HG03045 (cell line): ENCODE measurements at regions not wholly inside any gene's neighbourhood (a gene's known extent, or its start where the extent isn't known, plus 50 kb on each side); places are given as distances from the start of the nearest gene placed in this dataset.
"Not testable (repeated sequence)": the region's sequence is repeated elsewhere in the genome, so short reads cannot be mapped to it uniquely, and the experiment has no call there.

Experiments
- ATAC-seq: cut with Tn5 transposase; IDR thresholded peaks from one replicate; pipeline ENCODE4 v1.9.1; 2021; ENCODE audit warnings: mild to moderate bottlenecking, moderate library complexity; ENCODE audit not compliant: unreplicated experiment

DNA sequence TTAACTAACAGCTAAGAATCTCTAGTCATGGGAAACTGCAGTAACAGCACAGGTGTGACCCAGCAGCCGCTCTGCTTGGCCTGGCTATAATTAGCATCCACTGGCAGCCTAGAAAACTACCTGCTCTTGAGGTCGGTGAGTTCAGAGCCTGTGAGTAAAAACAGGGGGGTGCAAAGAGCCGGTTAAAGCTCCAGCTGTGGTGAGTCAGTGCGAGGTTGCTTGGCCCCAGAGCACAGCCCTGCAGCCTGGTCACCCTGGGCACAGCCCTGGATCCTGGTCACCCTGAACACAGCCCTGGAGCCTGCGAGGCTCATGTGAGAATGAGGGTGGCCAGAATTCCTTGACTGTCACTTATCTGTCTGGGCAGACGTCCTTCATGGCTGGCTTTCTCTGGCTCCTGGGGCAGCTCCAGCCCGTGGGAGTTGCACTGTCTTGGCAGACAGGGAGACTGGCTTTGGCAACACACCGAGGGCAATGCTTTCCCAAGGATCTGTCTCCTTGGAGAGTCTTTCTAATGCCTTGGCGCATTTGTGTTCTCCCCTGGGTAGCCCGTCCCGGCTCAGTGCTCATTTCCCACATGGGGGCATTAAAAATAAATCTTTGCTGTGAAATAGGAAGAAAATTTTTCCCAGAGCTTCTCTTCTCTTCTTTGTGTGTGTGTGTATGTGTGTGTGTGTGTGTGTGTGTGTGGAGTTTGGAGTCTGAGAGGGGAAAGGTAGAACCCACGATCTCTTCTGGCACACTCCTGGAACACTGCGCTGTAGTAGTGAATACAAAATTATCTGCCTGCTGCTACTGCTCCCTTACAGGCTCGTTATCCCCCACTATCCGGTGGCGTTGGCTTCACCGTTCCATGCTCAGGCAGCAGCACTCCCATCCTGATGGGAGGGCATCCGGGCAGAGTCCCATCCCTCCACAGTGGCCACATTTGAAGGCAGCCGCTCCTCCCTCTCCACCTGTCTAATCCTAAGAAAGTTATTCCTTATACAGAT is 250.2 kb upstream of the MEX3C start:
- ATAC-seq, result no peak

DNA sequence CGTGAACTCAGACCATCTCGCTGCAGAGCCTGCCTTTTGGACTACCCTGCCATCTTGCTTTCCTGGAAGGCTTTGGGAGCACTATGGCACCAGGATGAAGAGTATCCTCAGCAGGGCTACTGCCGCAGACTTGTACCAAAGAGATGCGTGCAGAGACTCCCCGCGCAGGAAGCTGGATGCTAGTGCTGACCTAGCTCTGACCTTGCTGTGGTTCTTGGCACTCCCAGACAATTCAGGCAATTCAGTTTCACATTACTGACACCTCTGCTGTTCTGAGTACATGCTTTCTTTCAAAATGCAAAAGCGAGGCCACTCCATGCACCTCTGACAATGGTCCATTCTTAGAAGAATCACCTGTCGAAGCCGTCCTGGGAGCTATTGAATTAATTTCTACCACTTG is 251.5 kb upstream of the MEX3C start:
- ATAC-seq, result no peak

DNA sequence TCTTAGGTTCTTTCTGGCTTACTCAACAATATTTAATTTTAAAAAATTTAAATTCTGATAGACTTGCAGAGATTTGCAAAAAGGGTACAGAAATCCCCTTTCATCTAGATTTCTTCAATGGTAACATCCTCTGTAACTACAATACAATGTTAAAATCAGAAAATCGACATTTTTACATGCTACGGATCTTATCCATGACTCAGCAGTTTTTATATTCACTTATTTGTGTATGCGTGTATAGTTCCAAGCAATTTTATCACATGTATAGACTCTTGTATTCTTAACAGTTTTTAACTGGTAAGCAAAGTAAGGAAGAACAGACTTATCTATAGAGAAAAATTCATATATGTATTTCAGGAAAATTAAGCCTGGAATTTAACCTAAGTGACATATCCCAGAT is 256.1 kb upstream of the MEX3C start:
- no peak for ATAC-seq

DNA sequence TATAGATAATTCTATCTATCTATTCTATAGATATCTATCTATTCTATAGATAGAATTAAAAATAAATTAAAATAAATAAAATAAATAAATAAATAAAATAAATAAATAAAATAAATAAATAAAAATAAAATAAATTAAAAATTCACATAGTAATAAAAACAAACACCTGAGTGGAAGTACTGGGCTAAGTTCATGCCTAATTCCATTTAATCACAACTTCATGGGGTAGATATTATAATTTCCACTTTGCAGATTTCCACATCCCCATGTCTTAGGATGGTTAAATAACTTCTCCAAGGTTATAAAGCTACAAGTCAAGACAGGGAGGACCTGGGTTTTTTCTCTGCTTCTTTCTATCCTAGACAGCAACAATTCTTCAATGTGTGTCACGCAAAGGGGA is 261.4 kb upstream of the MEX3C start:
- ATAC-seq, result no peak

DNA sequence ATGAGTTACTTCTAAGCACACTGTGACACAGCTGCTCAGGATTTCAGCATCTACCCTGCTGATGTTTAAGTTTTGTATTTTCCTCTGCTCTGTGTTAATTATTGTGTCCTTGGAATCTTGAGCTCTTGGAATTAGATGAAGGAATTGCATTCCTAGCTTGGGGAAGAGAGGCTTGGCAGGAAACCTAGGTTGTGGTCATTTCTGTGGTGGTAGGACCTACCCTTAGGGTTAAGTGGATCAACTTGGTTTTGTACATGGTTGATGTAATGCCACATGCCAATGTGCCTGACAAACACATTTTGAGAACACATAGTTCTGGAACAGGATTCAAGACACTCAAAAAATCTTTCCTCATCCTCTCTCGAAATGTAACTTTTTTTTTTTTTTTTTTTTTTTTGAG is 264.5 kb upstream of the MEX3C start:
- no peak for ATAC-seq

DNA sequence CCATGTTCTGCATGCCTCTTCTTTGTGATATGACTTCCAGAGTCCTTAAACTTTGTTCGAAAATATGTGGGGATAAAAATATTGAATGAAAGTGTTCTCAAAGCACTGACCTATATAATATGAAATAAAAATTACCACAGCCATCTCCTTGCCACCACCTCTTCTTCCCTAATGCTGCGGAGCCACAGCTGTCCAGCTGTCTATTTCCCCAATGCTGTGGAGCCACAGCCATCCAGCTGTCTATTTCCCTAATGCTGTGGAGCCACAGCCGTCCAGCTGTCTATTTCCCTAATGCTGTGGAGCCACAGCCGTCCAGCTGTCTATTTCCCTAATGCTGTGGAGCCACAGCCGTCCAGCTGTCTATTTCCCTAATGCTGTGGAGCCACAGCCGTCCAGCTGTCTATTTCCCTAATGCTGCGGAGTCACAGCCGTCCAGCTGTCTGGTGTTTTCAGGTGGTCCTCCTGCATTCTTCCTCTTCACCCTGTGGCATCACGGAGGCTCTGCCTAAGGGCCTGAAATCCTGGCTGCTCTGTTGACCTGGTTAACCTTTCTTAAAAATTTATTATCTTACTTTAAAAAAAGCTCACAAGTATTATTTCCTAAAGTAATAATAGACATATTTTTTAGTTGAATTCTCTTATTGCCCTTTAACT is 266.1 kb upstream of the MEX3C start:
- ATAC-seq, result no peak

DNA sequence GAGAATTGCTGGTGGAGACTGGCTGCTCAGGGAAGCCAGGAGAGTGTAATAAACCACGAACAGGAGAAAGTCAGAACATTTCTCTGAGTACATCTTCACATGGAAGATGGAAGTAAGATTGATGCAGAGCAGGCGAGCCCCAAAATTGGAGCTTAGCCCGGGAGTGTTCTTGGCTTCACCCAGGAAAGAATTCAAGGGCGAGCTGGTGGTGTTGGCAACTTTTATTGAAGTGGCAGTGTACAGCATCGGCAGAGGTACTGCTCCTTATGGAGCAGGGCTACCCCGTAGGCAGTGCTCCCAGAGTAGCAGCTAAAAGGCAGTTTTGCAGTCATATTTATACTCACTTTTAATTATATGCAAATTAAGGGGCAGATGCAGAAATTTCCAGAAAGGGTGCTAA is 281.4 kb upstream of the MEX3C start:
- ATAC-seq, result no peak

DNA sequence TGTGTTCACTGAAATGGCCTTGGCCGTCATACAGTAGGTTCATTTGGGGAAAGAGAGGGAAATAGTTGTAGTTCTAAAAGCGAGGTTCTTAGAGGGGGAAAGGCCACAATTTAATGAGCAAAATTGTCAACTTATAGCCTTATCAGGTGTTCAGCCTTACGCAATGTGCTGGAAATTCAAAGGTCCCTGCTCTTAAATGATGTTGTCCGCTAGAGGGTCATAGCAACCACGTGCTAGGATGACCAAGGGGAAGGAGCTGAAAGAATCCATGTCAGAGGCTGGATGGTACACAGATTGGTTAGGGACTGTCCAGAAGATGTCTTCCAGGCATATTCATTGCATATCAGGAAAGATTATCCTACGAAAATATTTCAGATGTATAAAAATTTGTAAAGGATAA is 282.3 kb upstream of the MEX3C start:
- no peak for ATAC-seq

DNA sequence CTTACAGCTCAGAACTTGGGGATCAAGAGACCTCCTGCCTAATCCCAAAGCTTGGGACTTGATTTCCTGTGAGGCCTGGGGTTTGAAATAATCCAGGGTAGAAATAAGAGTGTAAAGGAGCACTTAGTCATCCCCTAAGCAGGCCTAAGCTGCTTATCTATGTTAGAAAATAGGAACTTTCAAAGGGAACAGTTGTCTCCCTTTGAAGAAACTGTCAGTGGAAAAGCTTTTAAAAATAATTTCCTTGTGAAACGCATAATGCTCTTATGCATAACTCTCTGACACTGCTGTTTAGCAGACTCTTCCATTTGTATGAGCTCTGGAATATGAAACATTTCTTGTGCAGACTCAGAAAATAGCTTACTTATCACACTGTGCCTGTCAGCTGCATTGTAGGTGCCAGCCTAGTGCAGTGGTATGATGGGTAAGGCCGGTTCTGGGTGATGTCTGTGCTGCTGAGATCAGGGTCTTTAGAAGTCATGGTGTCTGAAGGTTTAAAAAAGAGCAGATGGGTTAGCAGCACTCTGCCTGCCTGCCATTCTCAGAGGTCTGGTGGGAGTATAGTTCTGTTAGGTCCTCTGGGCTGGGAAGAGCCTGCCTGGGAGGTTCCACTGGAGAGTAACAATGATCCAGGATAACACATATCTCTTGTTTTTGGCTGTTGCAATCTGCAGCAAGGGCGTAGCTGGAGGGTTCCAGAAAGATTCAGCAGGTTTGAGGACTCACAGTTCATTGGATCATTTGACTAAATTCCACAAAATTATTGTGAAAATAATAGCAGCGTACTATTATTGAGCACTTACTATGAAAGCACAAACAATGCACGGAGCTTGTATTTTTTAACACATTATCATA is 283.2 kb upstream of the MEX3C start:
- no peak for ATAC-seq

DNA sequence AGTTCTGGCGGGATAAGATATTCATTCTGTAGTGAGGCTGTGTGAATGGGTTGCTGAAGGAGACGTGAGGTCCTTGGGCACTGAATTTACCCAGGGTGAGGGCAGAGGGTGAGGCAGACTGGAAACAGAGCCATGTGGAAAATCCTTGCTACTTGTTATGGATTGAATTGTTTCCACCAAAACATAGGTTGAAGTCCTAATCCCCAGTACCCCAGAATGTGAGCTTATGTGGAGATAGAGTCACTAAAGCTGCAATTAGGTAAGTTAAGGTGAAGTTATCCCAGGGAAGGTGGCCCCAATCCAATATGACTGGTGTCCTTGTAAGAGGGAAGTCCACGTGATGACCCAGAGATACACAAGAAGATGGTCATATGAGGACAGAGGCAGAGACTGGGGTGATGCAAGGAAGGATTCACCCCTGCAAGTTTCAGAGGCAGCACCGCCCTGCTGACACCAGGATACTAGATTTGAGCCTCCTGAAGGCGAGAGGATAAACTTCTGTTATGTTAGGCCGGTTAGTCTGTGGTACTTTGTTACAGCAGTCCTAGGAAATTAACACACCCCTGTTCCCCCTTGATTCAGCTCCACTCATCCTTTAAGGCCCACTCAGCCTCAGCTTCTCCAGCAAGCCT is 289.4 kb upstream of the MEX3C start:
- no peak for ATAC-seq

DNA sequence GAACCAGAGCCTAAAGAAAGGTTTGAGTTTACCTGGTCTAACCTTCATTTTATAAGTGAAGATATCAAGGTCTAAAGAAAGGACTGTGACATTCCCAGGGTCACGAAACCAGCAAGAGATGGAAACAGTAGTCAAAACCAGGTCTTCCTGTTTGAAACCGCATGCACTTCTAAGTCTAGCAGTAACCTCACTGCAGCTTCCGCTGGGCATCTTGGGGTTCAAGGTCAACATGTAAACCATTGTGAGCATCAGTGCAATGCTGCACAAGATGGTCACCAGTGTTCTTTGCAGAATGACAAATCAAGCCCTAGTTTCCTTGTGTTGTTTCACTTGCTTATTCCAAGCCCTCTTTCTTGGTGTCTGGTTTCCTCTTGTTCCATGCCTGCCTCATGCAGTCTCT is 292.9 kb upstream of the MEX3C start:
- ATAC-seq, result no peak

DNA sequence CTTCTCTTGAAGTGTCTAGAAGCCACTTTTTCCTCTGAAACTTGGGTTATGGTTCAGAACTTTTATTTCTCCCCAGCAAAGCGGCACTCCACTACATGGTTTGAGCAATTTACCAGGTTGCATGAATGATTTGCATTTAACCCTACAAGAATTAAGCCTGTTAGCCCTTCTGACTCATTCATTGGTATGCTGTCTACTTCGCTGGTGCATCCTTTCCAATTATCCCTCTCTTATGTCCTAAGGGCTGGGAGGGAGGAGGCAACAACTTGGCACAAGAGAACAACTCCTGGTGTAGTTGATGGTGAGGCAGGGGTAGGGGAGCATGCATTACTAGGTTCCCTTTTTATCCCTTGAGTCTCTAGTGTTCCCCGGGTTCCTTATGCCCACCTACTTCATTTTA is 293.4 kb upstream of the MEX3C start:
- ATAC-seq, result no peak

DNA sequence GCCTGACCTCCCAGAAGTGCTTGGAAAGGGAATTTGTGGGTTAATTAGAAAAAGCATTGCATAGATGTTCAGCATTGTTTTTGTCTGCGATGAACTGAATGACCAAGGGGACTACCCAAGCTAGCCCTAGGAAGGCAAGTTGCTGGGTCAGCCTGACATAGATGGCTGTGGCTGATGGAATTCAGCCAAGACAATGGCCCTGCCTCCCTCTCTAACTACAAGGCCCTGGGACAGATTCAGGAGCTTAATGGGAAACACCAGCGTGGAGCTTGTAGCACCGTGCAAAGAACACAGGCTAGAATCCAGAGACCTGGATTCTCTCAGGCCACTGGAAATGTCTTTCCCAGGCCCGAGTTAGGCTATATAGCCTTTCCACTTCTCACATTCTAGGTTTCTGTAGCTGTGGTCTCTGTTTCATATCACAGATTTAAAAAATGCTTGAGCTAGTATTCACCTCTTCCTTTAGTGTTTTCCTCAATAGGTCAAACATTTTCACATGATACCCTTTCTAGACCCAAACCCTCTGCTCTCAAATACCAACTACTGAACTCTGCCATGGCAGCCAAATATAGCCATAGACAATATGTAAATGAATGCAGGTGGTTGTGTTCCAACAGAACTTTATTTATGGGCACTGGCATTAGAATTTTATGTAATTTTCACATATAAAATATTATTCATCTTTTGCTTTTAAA is 294.3 kb upstream of the MEX3C start:
- no peak for ATAC-seq

DNA sequence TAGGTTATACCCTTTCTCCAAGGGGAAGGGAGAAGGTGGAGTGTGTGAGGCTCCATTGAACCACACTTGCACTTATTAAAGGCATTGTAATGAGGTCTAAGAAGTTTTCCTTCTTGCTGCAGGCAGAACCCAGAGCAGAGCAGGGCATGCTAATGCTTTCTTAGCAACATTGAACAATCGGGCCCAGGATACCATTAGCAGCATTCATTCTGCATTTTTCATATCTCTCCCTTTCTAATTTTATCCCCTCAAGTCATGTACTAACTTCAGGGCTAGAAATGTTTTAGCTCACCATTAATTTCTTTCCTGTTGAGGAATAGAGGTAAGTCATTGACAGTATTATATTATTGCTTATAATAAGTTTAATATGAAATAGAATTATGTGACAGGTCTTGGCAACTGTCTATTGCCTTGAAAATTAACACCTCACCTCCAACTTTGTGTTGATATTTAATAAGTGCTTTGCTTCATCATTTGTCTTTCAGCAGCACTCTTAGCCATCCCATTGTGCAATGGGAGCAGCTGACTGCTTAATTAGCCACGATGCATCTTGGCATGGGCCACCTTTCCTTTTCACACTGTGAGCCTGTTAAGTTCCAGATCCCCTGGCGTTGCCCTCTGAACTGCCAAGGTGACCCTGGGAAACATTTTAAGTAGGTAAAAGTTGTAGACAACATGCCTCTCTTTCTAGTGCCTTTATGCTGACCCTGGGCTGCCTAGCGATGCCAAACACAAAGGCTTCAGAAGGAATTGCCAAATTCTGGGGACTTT is 300.8 kb upstream of the MEX3C start:
- ATAC-seq, result no peak

DNA sequence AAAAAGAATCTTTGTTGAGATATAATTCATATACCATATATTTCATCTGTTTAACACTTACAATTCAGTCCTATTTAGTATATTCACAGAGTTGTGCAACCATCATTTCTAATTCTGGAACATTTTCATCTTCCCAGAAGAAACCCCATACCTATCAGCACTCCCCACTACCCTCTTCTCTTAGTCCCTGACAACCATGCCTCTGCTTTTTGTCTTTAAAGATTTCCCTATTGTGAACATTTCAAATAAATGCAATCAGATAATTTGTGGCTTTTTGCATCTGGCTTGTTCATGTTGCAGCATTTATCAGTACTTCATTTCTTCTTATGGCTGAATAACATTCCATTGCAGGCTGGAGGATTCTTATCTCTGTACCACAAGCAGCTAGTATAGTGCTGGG is 305.9 kb upstream of the MEX3C start:
- no peak for ATAC-seq

DNA sequence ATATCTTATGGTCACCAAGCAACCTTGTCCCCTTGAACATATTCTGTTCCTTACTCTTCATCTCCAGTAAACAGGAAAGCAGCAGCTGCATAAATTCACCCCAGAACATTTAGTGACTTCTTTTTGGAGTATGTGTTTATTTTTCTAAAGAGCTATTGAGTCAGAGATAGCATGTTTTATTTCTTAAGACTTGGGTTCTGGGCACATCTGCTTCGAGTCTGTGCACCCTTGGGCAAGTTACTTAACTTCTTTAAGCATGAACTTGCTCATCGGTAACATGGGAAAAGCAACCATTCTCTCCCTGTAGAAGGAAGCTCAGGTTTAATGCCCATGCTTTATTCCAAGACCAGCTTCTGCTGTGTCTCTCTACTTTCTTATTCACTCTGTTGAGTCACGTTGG is 309.3 kb upstream of the MEX3C start:
- no peak for ATAC-seq

DNA sequence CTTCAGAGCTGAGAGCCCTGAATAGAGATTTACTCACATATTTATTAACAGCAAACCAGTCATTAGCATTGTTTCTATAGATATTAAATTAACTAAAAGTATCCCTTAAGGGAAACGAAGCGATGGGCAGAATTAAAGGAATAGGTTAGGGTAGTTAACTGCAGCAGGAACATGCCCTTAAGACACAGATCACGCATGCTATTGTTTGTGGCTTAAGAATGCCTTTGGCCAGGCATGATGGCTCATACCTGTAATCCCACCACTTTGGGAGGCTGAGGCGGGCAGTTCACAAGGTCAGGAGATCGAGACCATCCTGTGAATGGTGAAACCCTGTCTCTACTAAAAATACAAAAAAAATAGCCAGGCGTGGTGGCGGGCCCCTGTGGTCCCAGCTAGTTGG is 310.9 kb upstream of the MEX3C start:
- not testable (repeated sequence) for ATAC-seq

DNA sequence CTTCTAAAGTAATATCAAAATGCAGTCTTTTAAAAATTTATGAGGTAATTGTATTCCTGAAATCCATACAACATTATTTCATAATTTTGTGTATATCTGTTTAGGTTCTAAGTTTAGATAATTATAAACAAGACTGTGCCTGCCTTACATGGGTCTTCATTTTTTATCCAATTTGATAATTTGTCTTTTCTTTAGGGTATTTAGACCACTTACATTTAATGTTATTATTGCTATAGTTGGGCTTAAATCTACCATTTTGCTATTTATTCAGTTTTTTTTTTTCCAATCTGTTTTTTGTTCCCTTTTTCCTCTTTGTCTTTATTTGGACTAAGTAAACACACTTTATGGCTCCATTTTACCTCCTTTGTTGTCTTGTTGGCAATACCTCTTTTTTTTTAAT is 312.5 kb upstream of the MEX3C start:
- ATAC-seq, result no peak

DNA sequence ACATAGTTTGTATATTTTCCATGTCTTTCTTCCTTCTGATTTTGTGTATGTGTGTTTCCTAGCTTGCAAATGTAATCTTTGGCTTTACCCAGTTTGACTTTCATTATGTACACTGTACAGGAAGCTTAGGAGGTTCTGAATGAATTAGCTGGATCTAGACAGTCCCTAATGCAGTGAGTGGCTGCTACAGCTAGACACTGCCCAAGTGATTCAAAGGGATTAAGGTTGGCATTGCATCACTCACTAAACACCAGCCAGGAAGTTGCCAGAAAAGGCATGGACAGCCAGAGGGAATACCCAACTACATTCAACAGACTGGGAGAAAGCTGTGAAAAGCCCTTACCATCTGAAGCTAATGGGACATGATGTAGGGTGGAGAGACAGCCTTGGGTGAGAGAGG is 316.0 kb upstream of the MEX3C start:
- ATAC-seq, result no peak

DNA sequence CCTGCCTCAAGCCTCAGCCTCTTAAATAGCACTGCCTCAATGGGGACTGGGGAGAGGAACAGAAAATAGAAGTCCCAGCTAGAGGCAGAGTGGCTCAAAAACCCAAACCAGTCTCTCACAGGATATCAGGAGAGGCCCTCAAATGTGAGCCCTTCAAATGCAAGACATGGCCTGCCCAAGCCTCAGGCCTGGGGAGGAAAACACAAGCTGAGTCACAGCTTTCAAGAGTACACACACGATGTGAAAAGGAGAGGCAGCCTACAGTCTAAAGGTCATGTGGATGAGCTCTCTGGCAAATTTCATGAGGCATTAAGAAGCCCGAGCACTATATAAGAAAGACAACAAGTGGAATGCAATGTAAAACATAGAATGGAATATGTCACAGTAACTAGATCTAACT is 316.6 kb upstream of the MEX3C start:
- no peak for ATAC-seq
